Gastrocnemius medialis (tissue), 4 donors: ENCODE measurements at regions not wholly inside any gene's neighbourhood (a gene's known extent, or its start where the extent isn't known, plus 50 kb on each side); places are given as distances from the start of the nearest gene placed in this dataset.

Source experiments
- POLR2A ChIP-seq, 2 donors: fragments of 450-650 bp; IDR thresholded peaks; one replicate each; pipeline ENCODE4 v1.6.1; 2017; ENCODE audit warnings: antibody characterized with exemption in 2 of 2, mild to moderate bottlenecking in 2 of 2, moderate library complexity in 2 of 2
- TF ChIP-seq, protein P1 (sequence below), 5 experiments: fragments of 450-650 bp in 3 of 5; fragments of 200-600 bp in 2 of 5; sonication (generic) in 2 of 5; IDR thresholded peaks in 4 of 5; conservative IDR thresholded peaks in 1 of 5; 1 replicate in 4 of 5; 2 replicates in 1 of 5; pipeline ENCODE4 v1.5.1; 2016 to 2019; ENCODE audit warnings: antibody characterized with exemption in 5 of 5, mild to moderate bottlenecking in 3 of 5, moderate library complexity in 3 of 5

GRCh38 chr2:79447463-79447862, 65.4 kb upstream of the CTNNA2 start:
- TF ChIP-seq, protein P1, sequence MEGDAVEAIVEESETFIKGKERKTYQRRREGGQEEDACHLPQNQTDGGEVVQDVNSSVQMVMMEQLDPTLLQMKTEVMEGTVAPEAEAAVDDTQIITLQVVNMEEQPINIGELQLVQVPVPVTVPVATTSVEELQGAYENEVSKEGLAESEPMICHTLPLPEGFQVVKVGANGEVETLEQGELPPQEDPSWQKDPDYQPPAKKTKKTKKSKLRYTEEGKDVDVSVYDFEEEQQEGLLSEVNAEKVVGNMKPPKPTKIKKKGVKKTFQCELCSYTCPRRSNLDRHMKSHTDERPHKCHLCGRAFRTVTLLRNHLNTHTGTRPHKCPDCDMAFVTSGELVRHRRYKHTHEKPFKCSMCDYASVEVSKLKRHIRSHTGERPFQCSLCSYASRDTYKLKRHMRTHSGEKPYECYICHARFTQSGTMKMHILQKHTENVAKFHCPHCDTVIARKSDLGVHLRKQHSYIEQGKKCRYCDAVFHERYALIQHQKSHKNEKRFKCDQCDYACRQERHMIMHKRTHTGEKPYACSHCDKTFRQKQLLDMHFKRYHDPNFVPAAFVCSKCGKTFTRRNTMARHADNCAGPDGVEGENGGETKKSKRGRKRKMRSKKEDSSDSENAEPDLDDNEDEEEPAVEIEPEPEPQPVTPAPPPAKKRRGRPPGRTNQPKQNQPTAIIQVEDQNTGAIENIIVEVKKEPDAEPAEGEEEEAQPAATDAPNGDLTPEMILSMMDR (IDR thresholded peaks at IDR 0.05 in 4 of 5, conservative IDR thresholded peaks at IDR 0.05 in 1 of 5) = no peak
- no peak for TF ChIP-seq POLR2A (IDR thresholded peaks at IDR 0.05)
